GM12891 (cell line): ENCODE measurements at regions not wholly inside any gene's neighbourhood (a gene's known extent, or its start where the extent isn't known, plus 50 kb on each side); places are given as distances from the start of the nearest gene placed in this dataset.
"Not testable (repeated sequence)": the region's sequence is repeated elsewhere in the genome, so short reads cannot be mapped to it uniquely, and the experiment has no call there.

Experiments
- DNase-seq: peaks from one replicate; pipeline ENCODE4 v3.0.0; 2011; ENCODE audit warnings: low spot score; ENCODE audit not compliant: insufficient read length
- FAIRE-seq: peaks from 2 replicates; lab custom pipeline; 2011; peaks lifted over from hg19 to GRCh38; lab: Jason Lieb, UNC
- PAX5 ChIP-seq: IDR thresholded peaks from 2 replicates; pipeline ENCODE4 v1.6.1; 2011; ENCODE audit warnings: low read length, moderate library complexity, mild to moderate bottlenecking; ENCODE audit not compliant: insufficient read depth, severe bottlenecking
- POLR2A ChIP-seq: IDR thresholded peaks from 2 replicates; pipeline ENCODE4 v1.6.1; 2011; ENCODE audit warnings: low read depth, low read length, control low read depth
- POLR2AphosphoS5 ChIP-seq: IDR thresholded peaks from 2 replicates; pipeline ENCODE4 v1.6.1; 2011; ENCODE audit warnings: low read depth, low read length, control low read depth
- POU2F2 ChIP-seq: IDR thresholded peaks from 2 replicates; pipeline ENCODE4 v1.6.1; 2011; ENCODE audit warnings: low read depth, mild to moderate bottlenecking, control low read depth, low read length, moderate library complexity
- SPI1 ChIP-seq: IDR thresholded peaks from 2 replicates; pipeline ENCODE4 v1.6.1; 2011; ENCODE audit warnings: low read depth, low read length, control low read depth
- TAF1 ChIP-seq: IDR thresholded peaks from 2 replicates; pipeline ENCODE4 v1.6.1; 2011; ENCODE audit warnings: low read depth, low read length, control low read depth

GRCh38 chr4:12399781-12400180, 971.1 kb upstream of the HS3ST1 start:
- FAIRE-seq (no peak), DNase-seq (no peak)
- TF ChIP-seq POU2F2 = no peak
- TF ChIP-seq TAF1 = no peak
- no peak for TF ChIP-seq SPI1

DNA sequence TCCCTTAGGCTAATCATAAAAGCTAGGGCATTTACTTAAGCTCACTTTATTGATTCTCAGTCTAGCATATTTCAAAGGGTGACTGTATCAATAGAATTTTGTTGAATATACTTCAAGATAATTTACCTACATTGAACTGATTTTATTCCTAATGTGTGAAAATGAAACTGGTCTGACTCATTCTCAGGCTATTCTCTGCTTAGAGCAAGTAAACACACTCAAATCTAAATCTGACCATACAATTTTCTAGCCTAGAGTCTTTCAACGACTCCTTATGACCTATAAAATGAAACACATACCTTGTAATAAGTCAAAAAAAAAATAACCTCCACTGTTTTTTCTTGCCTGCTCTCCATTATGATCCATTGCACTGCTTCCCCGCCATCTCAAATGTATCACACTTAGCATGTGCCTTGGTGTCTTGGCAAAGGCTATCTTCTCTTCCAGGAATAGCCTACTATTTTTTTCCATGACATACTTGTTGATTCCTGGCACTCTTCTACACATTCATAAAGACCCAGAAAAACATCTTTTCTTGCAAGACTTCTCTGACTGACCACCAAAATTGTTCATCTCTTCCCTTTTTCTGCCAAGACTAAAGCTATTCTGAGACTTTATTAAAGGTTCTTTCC, 965.1 kb upstream of the HS3ST1 start:
- TF ChIP-seq TAF1 (no peak), SPI1 (no peak), POLR2AphosphoS5 (no peak), PAX5 (no peak), POU2F2 (no peak), POLR2A (no peak)
- no peak for FAIRE-seq

DNA sequence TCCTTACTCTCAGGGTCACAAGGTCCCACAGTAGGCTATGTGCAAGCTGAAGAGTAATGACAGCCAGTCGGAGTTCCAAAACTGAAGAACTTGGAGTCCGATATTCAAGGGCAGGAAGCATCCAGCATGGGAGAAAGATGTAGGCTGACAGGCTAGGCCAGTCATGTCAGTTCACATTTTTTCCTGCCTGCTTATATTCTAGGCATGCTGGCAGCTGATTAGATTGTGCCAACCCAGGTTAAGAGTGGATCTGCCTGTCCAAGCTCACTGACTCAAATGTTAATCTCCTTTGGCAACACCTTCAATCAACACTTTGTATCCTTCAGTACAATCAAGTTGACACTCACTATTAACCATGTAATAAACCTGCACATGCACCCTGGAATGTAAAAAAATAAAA, 960.9 kb upstream of the HS3ST1 start:
- DNase-seq (no peak), FAIRE-seq (no peak)
- TF ChIP-seq POLR2A = no peak
- TF ChIP-seq POLR2AphosphoS5 = no peak

More for the DNA sequence above, 965.1 kb upstream of the HS3ST1 start:
- no peak for DNase-seq

GRCh38 chr4:12382567-12382966, 953.9 kb upstream of the HS3ST1 start:
- no peak for FAIRE-seq

GRCh38 chr4:12379191-12379590, 950.5 kb upstream of the HS3ST1 start:
- DNase-seq = no peak
- TF ChIP-seq PAX5 (no peak), SPI1 (no peak), POLR2AphosphoS5 (no peak), TAF1 (no peak), POU2F2 (no peak), POLR2A (no peak)
- FAIRE-seq = no peak

More at GRCh38 chr4:12382567-12382966, 953.9 kb upstream of the HS3ST1 start:
- no peak for TF ChIP-seq TAF1
- no peak for TF ChIP-seq POLR2AphosphoS5
- TF ChIP-seq POU2F2 = no peak
- no peak for TF ChIP-seq PAX5
- no peak for TF ChIP-seq POLR2A
- TF ChIP-seq SPI1 = no peak
- no peak for DNase-seq

GRCh38 chr4:12375805-12376204, 947.1 kb upstream of the HS3ST1 start:
- FAIRE-seq = no peak

DNA sequence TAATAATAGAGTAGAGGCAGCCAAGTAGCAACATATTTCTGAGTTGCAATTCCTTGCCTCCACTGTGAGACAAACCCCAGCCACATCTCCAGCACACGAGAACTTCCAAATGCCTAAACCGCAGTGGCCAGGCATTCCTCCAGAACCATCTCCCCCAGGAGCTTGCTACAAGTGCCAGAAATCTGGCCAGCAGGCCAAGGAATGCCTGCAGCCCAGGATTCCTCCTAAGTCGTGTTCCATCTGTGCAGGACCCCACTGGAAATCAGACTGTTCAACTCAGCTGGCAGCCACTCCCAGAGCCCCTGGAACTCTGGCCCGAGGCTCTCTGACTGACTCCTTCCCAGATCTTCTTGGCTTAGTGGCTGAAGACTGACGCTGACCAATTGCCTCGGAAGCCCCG, 937.2 kb upstream of the HS3ST1 start:
- FAIRE-seq = not testable (repeated sequence)

More at GRCh38 chr4:12375805-12376204, 947.1 kb upstream of the HS3ST1 start:
- TF ChIP-seq POLR2A = no peak
- TF ChIP-seq POLR2AphosphoS5 = no peak
- TF ChIP-seq TAF1 = no peak
- no peak for TF ChIP-seq PAX5
- TF ChIP-seq SPI1 = no peak
- no peak for TF ChIP-seq POU2F2
- DNase-seq = no peak

GRCh38 chr4:12360391-12360790, 931.7 kb upstream of the HS3ST1 start:
- no peak for FAIRE-seq
- TF ChIP-seq POLR2AphosphoS5 (no peak), POLR2A (no peak), SPI1 (no peak), POU2F2 (no peak), PAX5 (no peak), TAF1 (no peak)
- DNase-seq = no peak

More for the DNA sequence above, 937.2 kb upstream of the HS3ST1 start:
- DNase-seq = not testable (repeated sequence)

DNA sequence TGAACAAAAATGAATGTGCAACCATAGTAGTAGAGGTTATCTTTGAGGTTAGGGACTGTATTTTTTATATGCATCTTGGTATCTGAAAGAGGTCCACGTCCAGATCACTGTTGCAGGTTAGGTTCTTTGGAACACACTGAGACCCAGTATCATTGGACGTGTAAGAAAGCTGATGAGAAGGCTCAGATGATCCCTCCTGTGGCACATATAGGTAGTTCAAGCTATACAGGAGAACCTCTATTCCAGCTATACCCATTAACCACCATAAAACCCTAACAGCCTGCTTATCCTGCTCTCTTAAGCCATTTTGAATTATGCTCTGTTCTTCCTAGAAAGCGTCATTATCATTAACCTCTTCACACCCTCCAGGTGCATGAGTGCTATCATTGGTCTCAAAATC, 930.7 kb upstream of the HS3ST1 start:
- DNase-seq (no peak), FAIRE-seq (no peak)

DNA sequence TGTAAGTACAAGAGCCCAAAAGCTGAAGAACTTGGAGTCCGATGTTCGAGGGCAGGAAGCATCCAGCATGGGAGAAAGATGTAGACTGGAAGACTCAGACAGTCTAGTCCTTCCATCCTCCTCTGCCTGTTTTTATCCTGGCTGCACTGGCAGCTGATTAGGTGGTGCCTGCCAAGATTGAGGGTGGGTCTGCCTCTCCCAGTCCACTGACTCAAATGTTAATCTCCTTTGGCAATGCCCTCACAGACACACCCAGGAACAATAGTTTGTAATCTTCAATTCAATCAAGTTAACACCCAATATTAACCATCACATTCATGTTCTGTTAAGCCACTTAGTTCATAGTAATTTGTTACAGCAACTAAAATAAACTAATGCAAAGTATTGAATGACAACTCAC, 904.4 kb upstream of the HS3ST1 start:
- not testable (repeated sequence) for FAIRE-seq, DNase-seq

More for the DNA sequence above, 930.7 kb upstream of the HS3ST1 start:
- no peak for TF ChIP-seq TAF1
- no peak for TF ChIP-seq SPI1
- TF ChIP-seq POLR2AphosphoS5 = no peak
- no peak for TF ChIP-seq PAX5
- TF ChIP-seq POU2F2 = no peak
- no peak for TF ChIP-seq POLR2A

- FAIRE-seq (no peak), DNase-seq (no peak)
- no peak for TF ChIP-seq SPI1
- no peak for TF ChIP-seq PAX5
- TF ChIP-seq POLR2A = no peak
These were observed 896.3 kb upstream of the HS3ST1 start for GRCh38 chr4:12324965-12325364.

- DNase-seq (no peak), FAIRE-seq (no peak)
These were observed 891.1 kb upstream of the HS3ST1 start for GRCh38 chr4:12319765-12320164.

More at GRCh38 chr4:12319765-12320164, 891.1 kb upstream of the HS3ST1 start:
- TF ChIP-seq POLR2AphosphoS5 = no peak
- no peak for TF ChIP-seq POU2F2
- no peak for TF ChIP-seq PAX5
- no peak for TF ChIP-seq SPI1
- TF ChIP-seq POLR2A = no peak
- no peak for TF ChIP-seq TAF1
